SK-N-SH treated with all-trans-retinoic acid at 6 μM for 48 hours (cell line): ENCODE measurements at regions not wholly inside any gene's neighbourhood (a gene's known extent, or its start where the extent isn't known, plus 50 kb on each side); places are given as distances from the start of the nearest gene placed in this dataset.

Source experiments
- ATAC-seq: fragments of 200-7000 bp; cut with Tn5 transposase; 3 replicates; pipeline ENCODE4 v1.9.1; 2020; ENCODE audit warnings: mild to moderate bottlenecking, moderate library complexity
- ARNTL ChIP-seq: fragments of 450-650 bp; formaldehyde crosslinking; IDR thresholded peaks from 2 replicates; pipeline ENCODE4 v1.5.0; 2020; ENCODE audit warnings: low read depth, mild to moderate bottlenecking, moderate library complexity, borderline replicate concordance
- BACH2 ChIP-seq: fragments of 250-450 bp; sonication (Bioruptor Pico); IDR thresholded peaks from 2 replicates; pipeline ENCODE4 v1.9.0; 2021; ENCODE audit warnings: mild to moderate bottlenecking, borderline replicate concordance
- CREB5 ChIP-seq: fragments of 250-450 bp; sonication (Bioruptor Pico); IDR thresholded peaks from 2 replicates; pipeline ENCODE4 v1.5.1; 2020; ENCODE audit warnings: low read depth, mild to moderate bottlenecking, moderate library complexity
- CSDC2 ChIP-seq: fragments of 250-450 bp; sonication (Bioruptor Pico); IDR thresholded peaks from 2 replicates; pipeline ENCODE4 v1.5.0; 2020; ENCODE audit warnings: mild to moderate bottlenecking, moderate library complexity
- ESRRG ChIP-seq: fragments of 250-450 bp; sonication (Bioruptor Pico); IDR thresholded peaks from 2 replicates; pipeline ENCODE4 v1.6.1; 2021; ENCODE audit warnings: mild to moderate bottlenecking
- GLIS3 ChIP-seq: fragments of 250-450 bp; sonication (Bioruptor Pico); IDR thresholded peaks from 2 replicates; pipeline ENCODE4 v1.5.0; 2020; ENCODE audit warnings: mild to moderate bottlenecking, moderate library complexity
- ISL1 ChIP-seq: fragments of 250-450 bp; sonication (Bioruptor Pico); IDR thresholded peaks from 2 replicates; pipeline ENCODE4 v2.1.2; 2022; ENCODE audit warnings: mild to moderate bottlenecking, moderate library complexity
- OSR1 ChIP-seq: fragments of 250-450 bp; sonication (Bioruptor Pico); IDR thresholded peaks from 2 replicates; pipeline ENCODE4 v1.8.0; 2022; ENCODE audit warnings: moderate library complexity, mild to moderate bottlenecking, inconsistent platforms
- PATZ1 ChIP-seq: fragments of 250-450 bp; sonication (Bioruptor Pico); IDR thresholded peaks from 2 replicates; pipeline ENCODE4 v1.8.0; 2020; ENCODE audit warnings: mild to moderate bottlenecking, moderate library complexity, borderline replicate concordance
- PPARA ChIP-seq: fragments of 250-450 bp; sonication (Bioruptor Pico); IDR thresholded peaks from 2 replicates; pipeline ENCODE4 v1.5.0; 2020; ENCODE audit warnings: mild to moderate bottlenecking, borderline replicate concordance
- RARB ChIP-seq: fragments of 250-450 bp; sonication (Bioruptor Pico); IDR thresholded peaks from 2 replicates; pipeline ENCODE4 v1.8.0; 2021; ENCODE audit warnings: mild to moderate bottlenecking, moderate library complexity
- SNAI2 ChIP-seq: fragments of 250-450 bp; sonication (Bioruptor Pico); IDR thresholded peaks from 2 replicates; pipeline ENCODE4 v1.5.0; 2020; ENCODE audit warnings: mild to moderate bottlenecking, moderate library complexity
- TCF4 ChIP-seq: fragments of 250-450 bp; sonication (Bioruptor Pico); IDR thresholded peaks from 2 replicates; pipeline ENCODE4 v1.8.0; 2021; ENCODE audit warnings: mild to moderate bottlenecking, moderate library complexity, borderline replicate concordance
- TOX ChIP-seq: fragments of 250-450 bp; sonication (Bioruptor Pico); IDR thresholded peaks from 2 replicates; pipeline ENCODE4 v1.8.0; 2021; ENCODE audit warnings: mild to moderate bottlenecking, moderate library complexity, borderline replicate concordance
- TSHZ2 ChIP-seq: fragments of 250-450 bp; sonication (Bioruptor Pico); IDR thresholded peaks from 2 replicates; pipeline ENCODE4 v1.5.0; 2020; ENCODE audit warnings: mild to moderate bottlenecking, moderate library complexity
- ZC3H10 ChIP-seq: fragments of 250-450 bp; sonication (Bioruptor Pico); IDR thresholded peaks from 2 replicates; pipeline ENCODE4 v1.5.1; 2021; ENCODE audit warnings: mild to moderate bottlenecking, moderate library complexity
- ZFP3 ChIP-seq: fragments of 250-450 bp; sonication (Bioruptor Pico); IDR thresholded peaks from 2 replicates; pipeline ENCODE4 v1.5.0; 2020; ENCODE audit warnings: mild to moderate bottlenecking, moderate library complexity
- ZFP30 ChIP-seq: fragments of 450-650 bp; formaldehyde crosslinking; IDR thresholded peaks from 2 replicates; pipeline ENCODE4 v1.5.0; 2022; ENCODE audit warnings: mild to moderate bottlenecking, moderate library complexity
- ZNF565 ChIP-seq: fragments of 450-650 bp; formaldehyde crosslinking; conservative IDR thresholded peaks from 2 replicates; pipeline ENCODE4 v1.5.0; 2020; ENCODE audit warnings: low read depth, mild to moderate bottlenecking, moderate library complexity
- ZNF70 ChIP-seq: fragments of 450-650 bp; formaldehyde crosslinking; IDR thresholded peaks from 2 replicates; pipeline ENCODE4 v1.5.0; 2020; ENCODE audit warnings: mild to moderate bottlenecking, moderate library complexity
- ZNF8 ChIP-seq: fragments of 450-650 bp; formaldehyde crosslinking; IDR thresholded peaks from 2 replicates; pipeline ENCODE4 v1.5.0; 2020; ENCODE audit warnings: mild to moderate bottlenecking, moderate library complexity
- TF ChIP-seq, protein P1 (sequence below): fragments of 250-450 bp; sonication (Bioruptor Pico); IDR thresholded peaks from 2 replicates; pipeline ENCODE4 v1.5.1; 2021; ENCODE audit warnings: mild to moderate bottlenecking, moderate library complexity
- TF ChIP-seq, protein P2 (sequence below): fragments of 250-450 bp; sonication (Bioruptor Pico); IDR thresholded peaks from 2 replicates; pipeline ENCODE4 v1.8.0; 2021; ENCODE audit warnings: low read depth, mild to moderate bottlenecking, moderate library complexity, borderline replicate concordance

DNA sequence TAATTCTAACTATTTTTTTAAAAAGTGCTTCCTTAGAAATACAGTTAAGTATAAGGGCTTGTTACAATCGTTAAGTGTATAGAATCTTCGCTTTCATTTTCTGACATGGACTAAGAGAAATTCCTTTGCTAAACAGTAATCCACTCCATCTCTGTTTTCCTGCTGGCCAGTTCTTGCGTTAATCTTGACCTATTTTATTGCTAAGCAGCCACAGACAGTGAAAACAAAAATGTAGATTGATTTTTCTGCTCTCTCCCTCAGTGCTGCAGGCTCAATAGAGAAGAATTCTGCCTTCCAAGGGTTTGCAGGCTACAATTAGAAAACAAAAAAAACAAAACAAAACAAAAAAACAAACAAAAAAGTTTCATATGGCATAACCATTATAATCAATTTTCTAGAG lies 310.4 kb upstream of the ADARB2 start:
- ATAC-seq = no peak
- no peak for TF ChIP-seq ZC3H10 (CRISPR knock-in tag)
- TF ChIP-seq BACH2 (CRISPR knock-in tag) = no peak
- TF ChIP-seq CSDC2 (CRISPR knock-in tag) = no peak
- TF ChIP-seq ZNF565 (CRISPR knock-in tag) = no peak
- no peak for TF ChIP-seq TCF4
- no peak for TF ChIP-seq SNAI2 (CRISPR knock-in tag)
- TF ChIP-seq CREB5 (CRISPR knock-in tag) = no peak
- TF ChIP-seq ZFP30 (CRISPR knock-in tag) = no peak
- no peak for TF ChIP-seq GLIS3
- no peak for TF ChIP-seq ZFP3
- no peak for TF ChIP-seq ZNF70
- TF ChIP-seq ARNTL (CRISPR knock-in tag) = no peak
- no peak for TF ChIP-seq TOX (CRISPR knock-in tag)
- TF ChIP-seq ZNF8 (CRISPR knock-in tag) = no peak
- TF ChIP-seq PPARA (CRISPR knock-in tag) = no peak
- TF ChIP-seq TSHZ2 (CRISPR knock-in tag) = no peak
- TF ChIP-seq, protein P1, sequence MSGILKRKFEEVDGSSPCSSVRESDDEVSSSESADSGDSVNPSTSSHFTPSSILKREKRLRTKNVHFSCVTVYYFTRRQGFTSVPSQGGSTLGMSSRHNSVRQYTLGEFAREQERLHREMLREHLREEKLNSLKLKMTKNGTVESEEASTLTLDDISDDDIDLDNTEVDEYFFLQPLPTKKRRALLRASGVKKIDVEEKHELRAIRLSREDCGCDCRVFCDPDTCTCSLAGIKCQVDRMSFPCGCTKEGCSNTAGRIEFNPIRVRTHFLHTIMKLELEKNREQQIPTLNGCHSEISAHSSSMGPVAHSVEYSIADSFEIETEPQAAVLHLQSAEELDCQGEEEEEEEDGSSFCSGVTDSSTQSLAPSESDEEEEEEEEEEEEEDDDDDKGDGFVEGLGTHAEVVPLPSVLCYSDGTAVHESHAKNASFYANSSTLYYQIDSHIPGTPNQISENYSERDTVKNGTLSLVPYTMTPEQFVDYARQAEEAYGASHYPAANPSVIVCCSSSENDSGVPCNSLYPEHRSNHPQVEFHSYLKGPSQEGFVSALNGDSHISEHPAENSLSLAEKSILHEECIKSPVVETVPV (CRISPR knock-in tag) = no peak

GRCh38 chr10:2043379-2043778 lies 306.1 kb upstream of the ADARB2 start:
- no peak for ATAC-seq
- TF ChIP-seq, protein P2, sequence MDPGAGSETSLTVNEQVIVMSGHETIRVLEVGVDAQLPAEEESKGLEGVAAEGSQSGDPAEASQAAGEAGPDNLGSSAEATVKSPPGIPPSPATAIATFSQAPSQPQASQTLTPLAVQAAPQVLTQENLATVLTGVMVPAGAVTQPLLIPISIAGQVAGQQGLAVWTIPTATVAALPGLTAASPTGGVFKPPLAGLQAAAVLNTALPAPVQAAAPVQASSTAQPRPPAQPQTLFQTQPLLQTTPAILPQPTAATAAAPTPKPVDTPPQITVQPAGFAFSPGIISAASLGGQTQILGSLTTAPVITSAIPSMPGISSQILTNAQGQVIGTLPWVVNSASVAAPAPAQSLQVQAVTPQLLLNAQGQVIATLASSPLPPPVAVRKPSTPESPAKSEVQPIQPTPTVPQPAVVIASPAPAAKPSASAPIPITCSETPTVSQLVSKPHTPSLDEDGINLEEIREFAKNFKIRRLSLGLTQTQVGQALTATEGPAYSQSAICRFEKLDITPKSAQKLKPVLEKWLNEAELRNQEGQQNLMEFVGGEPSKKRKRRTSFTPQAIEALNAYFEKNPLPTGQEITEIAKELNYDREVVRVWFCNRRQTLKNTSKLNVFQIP (CRISPR knock-in tag) = no peak
- TF ChIP-seq ZNF8 (CRISPR knock-in tag) (no peak), ZFP3 (no peak), ZC3H10 (CRISPR knock-in tag) (no peak), TCF4 (no peak), GLIS3 (no peak), CREB5 (CRISPR knock-in tag) (no peak), ARNTL (CRISPR knock-in tag) (no peak), BACH2 (CRISPR knock-in tag) (no peak), ISL1 (CRISPR knock-in tag) (no peak), OSR1 (no peak)

- no peak for ATAC-seq
- TF ChIP-seq CREB5 (CRISPR knock-in tag) = no peak
- TF ChIP-seq PATZ1 (CRISPR knock-in tag) = no peak
- no peak for TF ChIP-seq ZFP3
- TF ChIP-seq ESRRG (CRISPR knock-in tag) = no peak
- no peak for TF ChIP-seq TCF4
- TF ChIP-seq BACH2 (CRISPR knock-in tag) = no peak
- no peak for TF ChIP-seq ZC3H10 (CRISPR knock-in tag)
- no peak for TF ChIP-seq RARB (CRISPR knock-in tag)
- TF ChIP-seq ISL1 (CRISPR knock-in tag) = no peak
- TF ChIP-seq, protein P2 (CRISPR knock-in tag) = no peak
- TF ChIP-seq ZNF70 = no peak
- no peak for TF ChIP-seq ZNF565 (CRISPR knock-in tag)
These were observed 300.7 kb upstream of the ADARB2 start for GRCh38 chr10:2038036-2038435.
